ENCODE measurements at regions not wholly inside any gene's neighbourhood (a gene's known extent, or its start where the extent isn't known, plus 50 kb on each side); places are given as distances from the start of the nearest gene placed in this dataset.

DNA sequence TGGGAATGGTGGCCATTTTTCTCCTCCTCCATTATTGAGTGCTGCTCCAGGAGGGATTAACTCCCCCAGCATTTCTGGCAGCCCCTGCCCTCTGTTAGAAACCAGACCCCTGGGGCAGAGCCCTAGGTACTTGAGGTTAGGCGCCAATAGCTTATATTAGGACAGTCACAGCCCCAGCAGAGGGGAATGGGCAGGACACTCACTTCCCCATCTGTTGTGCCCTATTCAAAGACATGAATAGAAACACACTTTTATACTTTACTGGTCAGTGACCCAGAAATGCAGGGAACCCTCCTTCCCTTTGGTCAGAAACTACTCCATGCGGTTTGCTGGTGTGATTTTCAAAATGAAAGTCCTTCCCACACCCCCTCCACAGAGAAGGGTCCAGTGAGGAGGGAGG lies 267.7 kb downstream of the PTBP2 start:
- H3K36me3 ChIP-seq (replicated peaks in 1 of 2; ENCODE audit: control extremely low read depth in 1 of 2, control insufficient read depth in 1 of 2, extremely low read depth in 1 of 2, insufficient read depth in 2 of 2, low read length in 1 of 2) = no peaks in the 10 kb centered on the region
- H3K4me3 ChIP-seq (ENCODE audit: control extremely low read depth in 1 of 5, extremely low read depth in 1 of 5, insufficient read depth in 1 of 5, low read depth in 2 of 5, low read length in 4 of 5) = no peak overlapping the region
- no peaks in the 10 kb centered on the region for H3K79me2 ChIP-seq (ENCODE audit: control insufficient read depth, insufficient read depth, low read length)
- H4K20me1 ChIP-seq (ENCODE audit: control insufficient read depth, insufficient read depth, low read length, poor library complexity, severe bottlenecking) = no peaks in the 10 kb centered on the region
- ChIA-PET POLR2A (no interaction called here), CTCF (no interaction called here)
- no CpG with 5 or more reads among the region's 2 CpGs for WGBS (ENCODE audit: insufficient coverage)
- no peak for ATAC-seq (ENCODE audit: low read depth)
- no peak overlapping the region for H3K4me3 Mint-ChIP-seq
- TF ChIP-seq, protein P1, sequence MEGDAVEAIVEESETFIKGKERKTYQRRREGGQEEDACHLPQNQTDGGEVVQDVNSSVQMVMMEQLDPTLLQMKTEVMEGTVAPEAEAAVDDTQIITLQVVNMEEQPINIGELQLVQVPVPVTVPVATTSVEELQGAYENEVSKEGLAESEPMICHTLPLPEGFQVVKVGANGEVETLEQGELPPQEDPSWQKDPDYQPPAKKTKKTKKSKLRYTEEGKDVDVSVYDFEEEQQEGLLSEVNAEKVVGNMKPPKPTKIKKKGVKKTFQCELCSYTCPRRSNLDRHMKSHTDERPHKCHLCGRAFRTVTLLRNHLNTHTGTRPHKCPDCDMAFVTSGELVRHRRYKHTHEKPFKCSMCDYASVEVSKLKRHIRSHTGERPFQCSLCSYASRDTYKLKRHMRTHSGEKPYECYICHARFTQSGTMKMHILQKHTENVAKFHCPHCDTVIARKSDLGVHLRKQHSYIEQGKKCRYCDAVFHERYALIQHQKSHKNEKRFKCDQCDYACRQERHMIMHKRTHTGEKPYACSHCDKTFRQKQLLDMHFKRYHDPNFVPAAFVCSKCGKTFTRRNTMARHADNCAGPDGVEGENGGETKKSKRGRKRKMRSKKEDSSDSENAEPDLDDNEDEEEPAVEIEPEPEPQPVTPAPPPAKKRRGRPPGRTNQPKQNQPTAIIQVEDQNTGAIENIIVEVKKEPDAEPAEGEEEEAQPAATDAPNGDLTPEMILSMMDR (IDR thresholded peaks at IDR 0.05) = no peak
- no peak for TF ChIP-seq EZH2 (IDR thresholded peaks at IDR 0.05; ENCODE audit: borderline replicate concordance, insufficient read depth, low read depth, low read length, poor library complexity, severe bottlenecking)
- peaks cover 5% of the 10 kb centered on the region for H3K9me3 Mint-ChIP-seq (ENCODE audit: insufficient read depth)
- DNase-seq = no peak
- H3K9ac ChIP-seq (ENCODE audit: low read length) = no peak overlapping the region
- H3K27ac ChIP-seq (ENCODE audit: low read length in 2 of 2) = no peak overlapping the region
- H3K27me3 ChIP-seq (replicated peaks in 1 of 4; ENCODE audit: control extremely low read depth in 1 of 4, control insufficient read depth in 3 of 4, insufficient read depth in 4 of 4, low read length in 3 of 4) = no peaks in the 10 kb centered on the region
- no peaks in the 10 kb centered on the region for H3K9me3 ChIP-seq (ENCODE audit: control extremely low read depth in 1 of 3, control insufficient read depth in 2 of 3, insufficient read depth in 1 of 3, low read length in 2 of 3)
- intact Hi-C loops (cut with micrococcal nuclease) = no loop called here
- no peak overlapping the region for H2AFZ ChIP-seq (ENCODE audit: insufficient read depth, low read depth, low read length, poor library complexity, severe bottlenecking)
- H3K27me3 Mint-ChIP-seq = no peaks in the 10 kb centered on the region
- no peaks in the 10 kb centered on the region for H3K4me1 Mint-ChIP-seq
- H3K4me1 ChIP-seq (ENCODE audit: control insufficient read depth in 2 of 2, insufficient read depth in 2 of 2, low read length in 2 of 2) = no peaks in the 10 kb centered on the region
- no peak overlapping the region for H3K27ac Mint-ChIP-seq
- no peak overlapping the region for H3K4me2 ChIP-seq (replicated peaks; ENCODE audit: low read depth, low read length, poor library complexity, severe bottlenecking)

- Mint-ChIP-seq H3K4me1 (no peaks in the 10 kb centered on the region), H3K4me3 (no peak overlapping the region), H3K27ac (no peak overlapping the region), H3K27me3 (no peaks in the 10 kb centered on the region), H3K9me3 (ENCODE audit: insufficient read depth) (peaks cover 5% of the 10 kb centered on the region)
- Histone ChIP-seq H3K36me3 (replicated peaks in 1 of 2; ENCODE audit: control extremely low read depth in 1 of 2, control insufficient read depth in 1 of 2, extremely low read depth in 1 of 2, insufficient read depth in 2 of 2, low read length in 1 of 2) (no peaks in the 10 kb centered on the region), H3K9me3 (ENCODE audit: control extremely low read depth in 1 of 3, control insufficient read depth in 2 of 3, insufficient read depth in 1 of 3, low read length in 2 of 3) (no peaks in the 10 kb centered on the region), H3K27ac (ENCODE audit: low read length in 2 of 2) (no peak overlapping the region), H3K4me1 (ENCODE audit: control insufficient read depth in 2 of 2, insufficient read depth in 2 of 2, low read length in 2 of 2) (no peaks in the 10 kb centered on the region), H4K20me1 (ENCODE audit: control insufficient read depth, insufficient read depth, low read length, poor library complexity, severe bottlenecking) (no peaks in the 10 kb centered on the region), H2AFZ (ENCODE audit: insufficient read depth, low read depth, low read length, poor library complexity, severe bottlenecking) (no peak overlapping the region), H3K9ac (ENCODE audit: low read length) (no peak overlapping the region), H3K27me3 (replicated peaks in 1 of 4; ENCODE audit: control extremely low read depth in 1 of 4, control insufficient read depth in 3 of 4, insufficient read depth in 4 of 4, low read length in 3 of 4) (no peaks in the 10 kb centered on the region), H3K4me3 (ENCODE audit: control extremely low read depth in 1 of 5, extremely low read depth in 1 of 5, insufficient read depth in 1 of 5, low read depth in 2 of 5, low read length in 4 of 5) (no peak overlapping the region), H3K79me2 (ENCODE audit: control insufficient read depth, insufficient read depth, low read length) (no peaks in the 10 kb centered on the region), H3K4me2 (replicated peaks; ENCODE audit: low read depth, low read length, poor library complexity, severe bottlenecking) (no peak overlapping the region)
- TF ChIP-seq, protein P1 (IDR thresholded peaks at IDR 0.05) = no peak
- CTCF ChIA-PET = no interaction called here
- ATAC-seq (ENCODE audit: low read depth) (no peak), DNase-seq (no peak)
- POLR2A ChIA-PET = no interaction called here
- intact Hi-C loops (cut with micrococcal nuclease) = no loop called here
- no CpG with 5 or more reads among the region's 3 CpGs for WGBS (ENCODE audit: insufficient coverage)
Observed at GRCh38 chr1:96990136-96990535, 268.6 kb downstream of the PTBP2 start.

Data from B cell (primary cell).